ENCODE measurements at regions not wholly inside any gene's neighbourhood (a gene's known extent, or its start where the extent isn't known, plus 50 kb on each side); places are given as distances from the start of the nearest gene placed in this dataset.

DNA sequence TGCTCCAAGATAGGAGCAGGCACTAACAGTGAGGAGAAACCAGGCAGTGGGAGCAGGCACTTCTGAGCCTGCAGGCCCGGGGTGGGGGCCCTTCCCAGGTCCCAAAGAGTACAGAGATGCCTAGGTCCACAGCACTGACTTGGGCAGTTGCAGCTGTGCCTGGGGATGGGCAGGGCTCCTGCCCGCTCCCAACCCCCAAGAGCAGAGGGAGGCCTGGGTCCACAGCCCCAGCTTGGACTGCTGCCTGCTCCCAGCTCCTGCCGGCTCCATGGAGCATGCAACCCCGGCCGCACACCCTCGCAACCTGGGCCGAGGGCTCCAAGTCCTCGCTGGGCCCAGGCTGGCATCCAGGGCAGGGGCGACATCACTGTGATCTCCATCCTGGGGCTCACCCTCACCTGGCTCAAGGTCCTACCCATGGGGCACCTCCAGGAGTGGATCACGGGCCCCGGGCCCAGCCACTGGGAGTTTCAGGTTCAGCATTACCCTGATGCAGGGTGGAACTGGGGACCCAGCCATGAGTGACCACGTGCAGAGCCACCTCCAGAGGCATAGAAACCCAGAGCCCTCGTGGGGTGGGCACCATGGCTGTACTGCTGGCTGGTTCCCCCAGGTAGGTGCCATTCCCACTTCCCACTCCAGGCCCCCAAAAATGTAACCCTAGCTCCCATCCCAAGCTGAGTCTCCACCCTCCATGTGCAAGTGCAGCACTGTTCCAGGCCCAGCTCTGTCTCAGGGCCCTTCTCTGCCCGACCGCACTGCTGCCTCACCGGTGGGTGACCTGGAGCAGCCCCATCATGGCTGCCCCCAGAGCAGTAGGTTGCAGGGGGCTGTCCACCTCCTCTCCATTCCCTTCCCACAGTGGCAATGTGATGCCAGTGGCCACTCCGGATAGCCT lies 325.6 kb downstream of the NR4A2 start:
- TF ChIP-seq, protein P1, sequence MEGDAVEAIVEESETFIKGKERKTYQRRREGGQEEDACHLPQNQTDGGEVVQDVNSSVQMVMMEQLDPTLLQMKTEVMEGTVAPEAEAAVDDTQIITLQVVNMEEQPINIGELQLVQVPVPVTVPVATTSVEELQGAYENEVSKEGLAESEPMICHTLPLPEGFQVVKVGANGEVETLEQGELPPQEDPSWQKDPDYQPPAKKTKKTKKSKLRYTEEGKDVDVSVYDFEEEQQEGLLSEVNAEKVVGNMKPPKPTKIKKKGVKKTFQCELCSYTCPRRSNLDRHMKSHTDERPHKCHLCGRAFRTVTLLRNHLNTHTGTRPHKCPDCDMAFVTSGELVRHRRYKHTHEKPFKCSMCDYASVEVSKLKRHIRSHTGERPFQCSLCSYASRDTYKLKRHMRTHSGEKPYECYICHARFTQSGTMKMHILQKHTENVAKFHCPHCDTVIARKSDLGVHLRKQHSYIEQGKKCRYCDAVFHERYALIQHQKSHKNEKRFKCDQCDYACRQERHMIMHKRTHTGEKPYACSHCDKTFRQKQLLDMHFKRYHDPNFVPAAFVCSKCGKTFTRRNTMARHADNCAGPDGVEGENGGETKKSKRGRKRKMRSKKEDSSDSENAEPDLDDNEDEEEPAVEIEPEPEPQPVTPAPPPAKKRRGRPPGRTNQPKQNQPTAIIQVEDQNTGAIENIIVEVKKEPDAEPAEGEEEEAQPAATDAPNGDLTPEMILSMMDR (IDR thresholded peaks at IDR 0.05) = no peak
- TF ChIP-seq ZFX (IDR thresholded peaks at IDR 0.05; ENCODE audit: borderline replicate concordance) = no peak
